HG03354 (cell line): ENCODE measurements at regions not wholly inside any gene's neighbourhood (a gene's known extent, or its start where the extent isn't known, plus 50 kb on each side); places are given as distances from the start of the nearest gene placed in this dataset.
A peak's percentile ranks its signal among the peaks of the same experiment; 100 is the strongest.

Experiments used
- ATAC-seq: cut with Tn5 transposase; IDR thresholded peaks from one replicate; pipeline ENCODE4 v1.9.1; 2021; ENCODE audit warnings: mild to moderate bottlenecking; ENCODE audit not compliant: unreplicated experiment, poor library complexity, severe bottlenecking

- no peak for ATAC-seq
Observed at GRCh38 chr5:116632890-116633289, 58.3 kb upstream of the SEMA6A start.

- ATAC-seq: no peak
Observed at GRCh38 chr5:116631147-116631546, 56.5 kb upstream of the SEMA6A start.

GRCh38 chr5:116629168-116629567, 54.5 kb upstream of the SEMA6A start:
- ATAC-seq: no peak

- ATAC-seq: peak; percentile 93
Observed at GRCh38 chr5:116626945-116627679, 52.5 kb upstream of the SEMA6A start.

GRCh38 chr5:116626272-116626723, 51.7 kb upstream of the SEMA6A start:
- no peak for ATAC-seq
